ENCODE measurements at regions not wholly inside any gene's neighbourhood (a gene's known extent, or its start where the extent isn't known, plus 50 kb on each side); places are given as distances from the start of the nearest gene placed in this dataset.

GRCh38 chr11:38256436-38256835 is 1658.4 kb upstream of the RAG2 start:
- no peaks in the 10 kb centered on the region for H3K36me3 Mint-ChIP-seq (ENCODE audit: low read depth)

DNA sequence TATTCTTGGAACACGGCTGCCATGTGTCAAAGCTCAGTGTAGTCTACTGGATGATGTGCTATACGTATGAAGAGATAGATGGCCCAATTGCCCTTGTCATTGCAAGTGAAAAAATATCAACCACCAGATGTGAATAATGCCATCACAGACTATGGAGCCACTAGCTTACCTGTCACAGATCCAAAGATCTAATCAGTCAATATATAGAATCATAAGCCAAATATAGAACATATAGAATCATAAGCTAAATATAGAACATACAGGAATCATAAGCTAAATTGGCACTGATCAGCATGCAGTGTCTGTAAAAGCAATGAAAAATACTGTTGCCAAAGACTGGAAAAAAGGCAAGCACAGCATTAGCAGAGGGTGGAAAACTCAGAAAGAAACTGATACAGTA is 1656.9 kb upstream of the RAG2 start:
- Mint-ChIP-seq H3K4me1 (no peaks in the 10 kb centered on the region), H3K27ac (no peak overlapping the region), H3K36me3 (ENCODE audit: low read depth) (no peaks in the 10 kb centered on the region), H3K27me3 (no peaks in the 10 kb centered on the region), H3K9me3 (peaks cover 7% of the 10 kb centered on the region), H3K4me3 (no peak overlapping the region)
- DNase-seq (no peak), ATAC-seq (no peak)

More at GRCh38 chr11:38256436-38256835, 1658.4 kb upstream of the RAG2 start:
- Mint-ChIP-seq H3K27me3 (no peaks in the 10 kb centered on the region), H3K4me1 (no peaks in the 10 kb centered on the region), H3K27ac (no peak overlapping the region), H3K4me3 (no peak overlapping the region), H3K9me3 (peaks cover 12% of the 10 kb centered on the region)
- ATAC-seq = no peak
- no peak for DNase-seq

GRCh38 chr11:38252620-38253019 is 1654.6 kb upstream of the RAG2 start:
- Mint-ChIP-seq H3K4me3 (no peak overlapping the region), H3K9me3 (peaks cover 3% of the 10 kb centered on the region), H3K36me3 (ENCODE audit: low read depth) (no peaks in the 10 kb centered on the region), H3K27ac (no peak overlapping the region), H3K4me1 (no peaks in the 10 kb centered on the region), H3K27me3 (no peaks in the 10 kb centered on the region)
- ATAC-seq (no peak), DNase-seq (no peak)

GRCh38 chr11:38246451-38246850 is 1648.4 kb upstream of the RAG2 start:
- Mint-ChIP-seq H3K9me3 (peaks cover 12% of the 10 kb centered on the region), H3K4me1 (no peaks in the 10 kb centered on the region), H3K27ac (no peak overlapping the region), H3K36me3 (ENCODE audit: low read depth) (no peaks in the 10 kb centered on the region), H3K27me3 (no peaks in the 10 kb centered on the region), H3K4me3 (no peak overlapping the region)
- no peak for ATAC-seq
- no peak for DNase-seq

GRCh38 chr11:38226684-38227083 is 1628.6 kb upstream of the RAG2 start:
- DNase-seq = no peak
- Mint-ChIP-seq H3K36me3 (ENCODE audit: low read depth) (no peaks in the 10 kb centered on the region), H3K9me3 (peaks cover 37% of the 10 kb centered on the region), H3K4me3 (no peak overlapping the region), H3K27me3 (no peaks in the 10 kb centered on the region), H3K4me1 (no peaks in the 10 kb centered on the region), H3K27ac (no peak overlapping the region)
- no peak for ATAC-seq

DNA sequence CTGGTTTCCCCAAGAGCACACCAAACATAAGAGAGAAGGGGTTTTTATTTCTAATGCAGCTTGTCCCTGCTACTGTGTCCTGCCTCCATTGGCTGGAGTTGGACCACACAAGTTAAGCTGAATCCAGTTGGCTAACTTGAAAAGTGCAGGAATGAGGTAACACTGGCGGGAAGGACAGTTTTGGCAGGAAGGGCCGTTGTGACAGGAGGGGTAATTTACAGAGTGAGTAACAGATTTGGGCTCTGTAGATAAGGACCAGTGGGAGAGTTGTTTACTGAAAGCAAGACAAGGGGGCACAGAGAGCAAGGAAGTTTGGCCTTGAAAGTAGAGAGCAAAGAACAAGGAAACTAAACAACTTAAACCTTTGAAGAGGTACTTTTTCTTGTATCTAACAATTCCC is 1623.3 kb upstream of the RAG2 start:
- no peak for ATAC-seq
- Mint-ChIP-seq H3K4me1 (no peaks in the 10 kb centered on the region), H3K27me3 (no peaks in the 10 kb centered on the region), H3K27ac (no peak overlapping the region), H3K4me3 (no peak overlapping the region), H3K36me3 (ENCODE audit: low read depth) (no peaks in the 10 kb centered on the region), H3K9me3 (peaks cover 24% of the 10 kb centered on the region)
- no peak for DNase-seq

- Mint-ChIP-seq H3K27ac (no peak overlapping the region), H3K4me1 (no peaks in the 10 kb centered on the region), H3K36me3 (ENCODE audit: low read depth) (no peaks in the 10 kb centered on the region), H3K27me3 (no peaks in the 10 kb centered on the region), H3K9me3 (peaks cover 13% of the 10 kb centered on the region), H3K4me3 (no peak overlapping the region)
- DNase-seq (no peak), ATAC-seq (no peak)
Measured at GRCh38 chr11:38219636-38220035, 1621.6 kb upstream of the RAG2 start.

DNA sequence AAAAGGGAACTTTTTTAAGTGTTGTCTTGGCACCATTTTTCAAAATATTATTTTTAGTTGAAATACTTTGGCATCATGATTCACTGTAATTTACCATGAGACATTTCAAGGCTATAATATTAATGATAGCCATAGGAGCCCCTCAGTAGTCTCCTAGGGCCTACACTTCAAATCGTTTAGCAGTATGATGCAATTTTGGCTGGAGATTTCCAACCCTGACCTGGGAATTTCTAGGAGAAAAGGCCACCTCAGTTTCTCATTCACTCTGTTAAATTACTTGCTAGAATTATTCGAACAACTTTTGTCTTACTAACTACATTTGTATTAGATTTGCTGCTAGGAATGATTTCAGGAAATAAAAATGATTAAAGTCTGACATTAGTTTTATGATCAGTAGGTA is 1610.9 kb upstream of the RAG2 start:
- no peak overlapping the region for H3K4me3 Mint-ChIP-seq
- H3K27ac Mint-ChIP-seq = no peak overlapping the region
- ATAC-seq (no peak), DNase-seq (no peak)
- no peaks in the 10 kb centered on the region for H3K36me3 Mint-ChIP-seq (ENCODE audit: low read depth)
- H3K9me3 Mint-ChIP-seq = no peaks in the 10 kb centered on the region
- H3K4me1 Mint-ChIP-seq = no peaks in the 10 kb centered on the region
- no peaks in the 10 kb centered on the region for H3K27me3 Mint-ChIP-seq

- DNase-seq (no peak), ATAC-seq (no peak)
- Mint-ChIP-seq H3K27me3 (no peaks in the 10 kb centered on the region), H3K4me3 (no peak overlapping the region), H3K4me1 (no peaks in the 10 kb centered on the region), H3K9me3 (peaks cover 4% of the 10 kb centered on the region), H3K27ac (no peak overlapping the region), H3K36me3 (ENCODE audit: low read depth) (no peaks in the 10 kb centered on the region)
Measured at GRCh38 chr11:38206663-38207062, 1608.6 kb upstream of the RAG2 start.

GRCh38 chr11:38191101-38191500 is 1593.1 kb upstream of the RAG2 start:
- H3K4me3 Mint-ChIP-seq = no peak overlapping the region

DNA sequence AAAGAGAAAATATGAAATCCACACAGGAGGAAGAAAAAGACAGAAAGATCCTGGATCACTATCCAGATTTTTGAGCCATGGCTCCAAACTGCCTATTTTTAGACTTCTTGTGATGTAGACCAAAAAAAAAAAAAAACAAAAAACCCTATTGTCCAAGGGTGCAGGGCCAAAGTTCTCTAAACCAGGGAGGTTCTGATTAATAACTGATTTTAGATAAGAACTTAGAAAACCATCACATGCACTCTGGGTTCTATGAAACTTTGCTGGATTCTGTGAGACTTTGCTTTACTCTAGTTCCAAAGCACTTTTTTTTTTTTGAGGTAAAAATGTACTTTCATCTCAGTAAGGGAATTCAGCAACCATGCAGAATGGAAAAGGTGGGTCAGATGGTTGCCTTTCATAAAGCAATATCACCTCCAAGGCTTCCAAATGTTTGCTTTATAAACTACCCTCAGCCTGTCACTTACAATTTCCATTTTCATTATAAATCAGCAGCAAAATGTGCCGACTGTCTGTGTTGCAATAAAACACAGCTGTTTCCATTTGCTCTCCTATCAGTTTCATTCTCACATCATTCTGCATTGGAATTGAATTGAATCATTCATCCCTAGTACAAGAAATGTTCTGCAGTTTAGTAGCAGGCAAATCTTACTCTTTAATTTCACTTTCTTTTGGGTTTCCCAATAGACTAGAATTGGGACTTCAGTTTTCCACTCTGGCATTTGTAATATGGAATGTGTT is 1584.3 kb upstream of the RAG2 start:
- ATAC-seq (no peak), DNase-seq (no peak)
- Mint-ChIP-seq H3K27ac (no peak overlapping the region), H3K9me3 (no peaks in the 10 kb centered on the region), H3K4me1 (no peaks in the 10 kb centered on the region), H3K36me3 (ENCODE audit: low read depth) (no peaks in the 10 kb centered on the region), H3K4me3 (no peak overlapping the region), H3K27me3 (no peaks in the 10 kb centered on the region)

More at GRCh38 chr11:38191101-38191500, 1593.1 kb upstream of the RAG2 start:
- no peaks in the 10 kb centered on the region for H3K27me3 Mint-ChIP-seq
- H3K27ac Mint-ChIP-seq = no peak overlapping the region
- ATAC-seq = no peak
- H3K4me1 Mint-ChIP-seq = peaks cover 1% of the 10 kb centered on the region
- no peaks in the 10 kb centered on the region for H3K36me3 Mint-ChIP-seq (ENCODE audit: low read depth)
- H3K9me3 Mint-ChIP-seq = peaks cover 10% of the 10 kb centered on the region
- DNase-seq = no peak

DNA sequence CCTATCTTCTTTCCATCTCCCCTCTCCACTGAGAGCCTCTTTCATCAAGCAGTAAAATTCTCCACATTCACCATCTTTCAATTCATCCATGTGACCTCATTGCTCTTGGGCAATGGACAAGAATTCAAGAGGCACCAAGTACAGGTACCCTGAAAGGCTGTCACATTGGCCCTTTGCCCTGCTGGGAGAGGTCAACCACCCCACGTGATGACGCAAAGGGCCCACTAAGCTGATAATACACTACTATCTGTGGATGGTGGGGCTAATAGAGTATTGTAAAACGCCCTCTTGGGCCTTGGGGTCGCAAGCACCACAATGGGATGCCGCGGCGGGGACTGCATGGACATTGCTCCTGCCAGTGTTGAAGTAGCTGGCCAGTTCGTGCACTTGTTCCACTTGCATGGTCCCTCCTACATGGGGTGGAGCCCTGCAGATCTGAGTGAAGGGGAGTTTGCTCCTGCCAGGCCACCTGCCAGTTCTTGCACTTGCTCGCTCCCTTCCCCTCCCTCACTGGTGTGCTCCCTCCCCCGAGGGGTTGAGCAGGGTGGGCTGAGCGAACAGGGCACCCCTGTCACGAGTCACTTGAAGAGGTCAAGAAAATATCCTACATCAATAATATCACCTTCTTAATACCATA is 1578.8 kb upstream of the RAG2 start:
- H3K36me3 Mint-ChIP-seq (ENCODE audit: low read depth) = no peaks in the 10 kb centered on the region
- H3K9me3 Mint-ChIP-seq = no peaks in the 10 kb centered on the region
- H3K4me3 Mint-ChIP-seq = no peak overlapping the region
- no peaks in the 10 kb centered on the region for H3K27me3 Mint-ChIP-seq
- DNase-seq = no peak
- no peak for ATAC-seq
- no peaks in the 10 kb centered on the region for H3K4me1 Mint-ChIP-seq
- H3K27ac Mint-ChIP-seq = no peak overlapping the region

GRCh38 chr11:38173676-38174075 is 1575.6 kb upstream of the RAG2 start:
- no peaks in the 10 kb centered on the region for H3K4me1 Mint-ChIP-seq
- H3K27ac Mint-ChIP-seq = no peak overlapping the region
- H3K9me3 Mint-ChIP-seq = no peaks in the 10 kb centered on the region
- DNase-seq (no peak), ATAC-seq (no peak)
- H3K27me3 Mint-ChIP-seq = no peaks in the 10 kb centered on the region
- no peaks in the 10 kb centered on the region for H3K36me3 Mint-ChIP-seq (ENCODE audit: low read depth)
- H3K4me3 Mint-ChIP-seq = no peak overlapping the region

- DNase-seq = no peak
- Mint-ChIP-seq H3K9me3 (peaks cover 4% of the 10 kb centered on the region), H3K36me3 (ENCODE audit: low read depth) (no peaks in the 10 kb centered on the region), H3K27ac (no peak overlapping the region), H3K27me3 (no peaks in the 10 kb centered on the region), H3K4me3 (no peak overlapping the region), H3K4me1 (no peaks in the 10 kb centered on the region)
- ATAC-seq = no peak
Measured at GRCh38 chr11:38169286-38169685, 1571.2 kb upstream of the RAG2 start.

- peaks cover 21% of the 10 kb centered on the region for H3K9me3 Mint-ChIP-seq
- no peak for ATAC-seq
Measured at GRCh38 chr11:38163526-38163925, 1565.5 kb upstream of the RAG2 start.

More at GRCh38 chr11:38163526-38163925, 1565.5 kb upstream of the RAG2 start:
- no peak overlapping the region for H3K4me3 Mint-ChIP-seq
- H3K36me3 Mint-ChIP-seq (ENCODE audit: low read depth) = no peaks in the 10 kb centered on the region
- no peak for DNase-seq
- H3K4me1 Mint-ChIP-seq = no peaks in the 10 kb centered on the region
- no peaks in the 10 kb centered on the region for H3K27me3 Mint-ChIP-seq
- no peak overlapping the region for H3K27ac Mint-ChIP-seq
